Osteoblast (primary cell): ENCODE measurements at regions not wholly inside any gene's neighbourhood (a gene's known extent, or its start where the extent isn't known, plus 50 kb on each side); places are given as distances from the start of the nearest gene placed in this dataset.

Experiments used
- DNase-seq: peaks from one replicate; pipeline ENCODE4 v3.0.0; 2011; ENCODE audit warnings: low spot score, mixed read lengths; ENCODE audit not compliant: insufficient read length; ENCODE audit errors: missing footprints
- H2AFZ ChIP-seq: 2 replicates; pipeline ENCODE4 v1.6.0; 2011; ENCODE audit warnings: mild to moderate bottlenecking, low read length
- H3K27ac ChIP-seq: 2 replicates; pipeline ENCODE4 v1.5.1; 2011; ENCODE audit warnings: mild to moderate bottlenecking, low read depth, low read length, moderate library complexity
- H3K27me3 ChIP-seq: 2 replicates; pipeline ENCODE4 v1.6.0; 2012; ENCODE audit warnings: mild to moderate bottlenecking, control low read depth, inconsistent platforms, low read length, moderate library complexity; ENCODE audit not compliant: insufficient read depth
- H3K36me3 ChIP-seq: 2 replicates; pipeline ENCODE4 v1.5.1; 2011; ENCODE audit warnings: mild to moderate bottlenecking, low read length, control low read depth, moderate library complexity; ENCODE audit not compliant: insufficient read depth
- H3K4me1 ChIP-seq: 2 replicates; pipeline ENCODE4 v1.5.1; 2011; ENCODE audit warnings: mild to moderate bottlenecking, low read length, control low read depth, moderate library complexity; ENCODE audit not compliant: insufficient read depth
- H3K4me2 ChIP-seq: 2 replicates; pipeline ENCODE4 v1.6.0; 2011; ENCODE audit warnings: mild to moderate bottlenecking, low read length; ENCODE audit not compliant: insufficient read depth
- H3K4me3 ChIP-seq: fragments of 200-600 bp; sonication (generic); 3 replicates; pipeline ENCODE4 v1.5.1; 2012; ENCODE audit warnings: mild to moderate bottlenecking, low read length, inconsistent platforms; ENCODE audit not compliant: insufficient read depth
- H3K79me2 ChIP-seq: 2 replicates; pipeline ENCODE4 v1.6.0; 2012; ENCODE audit warnings: mild to moderate bottlenecking, low read length, control low read depth, inconsistent platforms; ENCODE audit not compliant: insufficient read depth
- H3K9me3 ChIP-seq: 2 replicates; pipeline ENCODE4 v1.5.1; 2011; ENCODE audit warnings: low read depth, low read length, control low read depth
- H4K20me1 ChIP-seq: 2 replicates; pipeline ENCODE4 v1.6.0; 2012; ENCODE audit warnings: mild to moderate bottlenecking, low read length, control low read depth; ENCODE audit not compliant: insufficient read depth
- TF ChIP-seq, protein P1 (sequence below): IDR thresholded peaks from 2 replicates; pipeline ENCODE4 v1.5.1; 2011; ENCODE audit warnings: mild to moderate bottlenecking, low read depth, low read length, moderate library complexity; ENCODE audit errors: extremely low read depth

GRCh38 chr5:1704676-1705075 is 95.0 kb downstream of the MRPL36 start:
- H3K4me2 ChIP-seq: no peak overlapping the region
- TF ChIP-seq, protein P1, sequence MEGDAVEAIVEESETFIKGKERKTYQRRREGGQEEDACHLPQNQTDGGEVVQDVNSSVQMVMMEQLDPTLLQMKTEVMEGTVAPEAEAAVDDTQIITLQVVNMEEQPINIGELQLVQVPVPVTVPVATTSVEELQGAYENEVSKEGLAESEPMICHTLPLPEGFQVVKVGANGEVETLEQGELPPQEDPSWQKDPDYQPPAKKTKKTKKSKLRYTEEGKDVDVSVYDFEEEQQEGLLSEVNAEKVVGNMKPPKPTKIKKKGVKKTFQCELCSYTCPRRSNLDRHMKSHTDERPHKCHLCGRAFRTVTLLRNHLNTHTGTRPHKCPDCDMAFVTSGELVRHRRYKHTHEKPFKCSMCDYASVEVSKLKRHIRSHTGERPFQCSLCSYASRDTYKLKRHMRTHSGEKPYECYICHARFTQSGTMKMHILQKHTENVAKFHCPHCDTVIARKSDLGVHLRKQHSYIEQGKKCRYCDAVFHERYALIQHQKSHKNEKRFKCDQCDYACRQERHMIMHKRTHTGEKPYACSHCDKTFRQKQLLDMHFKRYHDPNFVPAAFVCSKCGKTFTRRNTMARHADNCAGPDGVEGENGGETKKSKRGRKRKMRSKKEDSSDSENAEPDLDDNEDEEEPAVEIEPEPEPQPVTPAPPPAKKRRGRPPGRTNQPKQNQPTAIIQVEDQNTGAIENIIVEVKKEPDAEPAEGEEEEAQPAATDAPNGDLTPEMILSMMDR: no peak
- no peak for DNase-seq
- no peak overlapping the region for H2AFZ ChIP-seq
- H3K4me1 ChIP-seq: no peaks in the 10 kb centered on the region
- no peaks in the 10 kb centered on the region for H3K79me2 ChIP-seq
- no peak overlapping the region for H3K4me3 ChIP-seq
- no peaks in the 10 kb centered on the region for H3K36me3 ChIP-seq
- H3K27ac ChIP-seq: no peak overlapping the region
- H3K27me3 ChIP-seq: no peaks in the 10 kb centered on the region
- no peaks in the 10 kb centered on the region for H3K9me3 ChIP-seq
- no peaks in the 10 kb centered on the region for H4K20me1 ChIP-seq

GRCh38 chr5:1704266-1704665 is 95.4 kb downstream of the MRPL36 start:
- Histone ChIP-seq H3K36me3 (no peaks in the 10 kb centered on the region), H3K9me3 (no peaks in the 10 kb centered on the region), H3K4me2 (no peak overlapping the region), H3K79me2 (no peaks in the 10 kb centered on the region), H3K27ac (no peak overlapping the region), H2AFZ (no peak overlapping the region), H3K4me1 (no peaks in the 10 kb centered on the region), H3K27me3 (no peaks in the 10 kb centered on the region), H3K4me3 (no peak overlapping the region), H4K20me1 (no peaks in the 10 kb centered on the region)
- TF ChIP-seq, protein P1: no peak
- DNase-seq: no peak

- Histone ChIP-seq H3K4me3 (no peak overlapping the region), H3K9me3 (no peaks in the 10 kb centered on the region), H3K4me2 (no peak overlapping the region), H3K36me3 (no peaks in the 10 kb centered on the region), H3K79me2 (no peaks in the 10 kb centered on the region), H4K20me1 (no peaks in the 10 kb centered on the region), H3K27me3 (peaks cover 1% of the 10 kb centered on the region), H2AFZ (no peak overlapping the region), H3K4me1 (no peaks in the 10 kb centered on the region), H3K27ac (no peak overlapping the region)
- TF ChIP-seq, protein P1: no peak
- DNase-seq: no peak
These were observed 96.1 kb downstream of the MRPL36 start for GRCh38 chr5:1703352-1704050.

DNA sequence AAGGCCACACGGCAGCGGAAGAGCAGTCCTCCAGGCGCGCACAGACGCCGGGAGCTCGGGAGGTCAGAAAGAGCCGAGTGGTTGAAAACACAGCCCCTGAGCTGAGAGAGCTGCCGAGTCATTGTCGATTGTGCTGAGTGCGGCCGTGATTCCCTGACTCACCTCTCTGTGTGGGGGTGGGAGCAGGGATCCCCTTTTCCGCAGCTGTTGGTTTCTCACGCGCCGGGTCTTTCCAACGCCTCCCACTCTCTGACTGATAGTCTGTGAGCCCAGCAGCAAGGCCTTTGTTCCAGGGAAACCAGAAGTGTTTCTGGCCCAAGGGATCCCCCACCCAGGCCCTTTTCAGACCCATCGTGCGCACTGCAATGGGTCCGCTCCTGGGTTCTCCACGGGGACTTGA is 97.3 kb downstream of the MRPL36 start:
- peaks cover 2% of the 10 kb centered on the region for H3K27me3 ChIP-seq
- no peak overlapping the region for H2AFZ ChIP-seq
- TF ChIP-seq, protein P1: no peak
- DNase-seq: no peak
- H3K4me1 ChIP-seq: no peaks in the 10 kb centered on the region
- H3K27ac ChIP-seq: no peak overlapping the region
- H3K36me3 ChIP-seq: no peaks in the 10 kb centered on the region
- H4K20me1 ChIP-seq: no peaks in the 10 kb centered on the region
- H3K79me2 ChIP-seq: no peaks in the 10 kb centered on the region
- H3K9me3 ChIP-seq: no peaks in the 10 kb centered on the region
- H3K4me3 ChIP-seq: no peak overlapping the region
- H3K4me2 ChIP-seq: no peak overlapping the region
